ENCODE measurements at regions not wholly inside any gene's neighbourhood (a gene's known extent, or its start where the extent isn't known, plus 50 kb on each side); places are given as distances from the start of the nearest gene placed in this dataset.

DNA sequence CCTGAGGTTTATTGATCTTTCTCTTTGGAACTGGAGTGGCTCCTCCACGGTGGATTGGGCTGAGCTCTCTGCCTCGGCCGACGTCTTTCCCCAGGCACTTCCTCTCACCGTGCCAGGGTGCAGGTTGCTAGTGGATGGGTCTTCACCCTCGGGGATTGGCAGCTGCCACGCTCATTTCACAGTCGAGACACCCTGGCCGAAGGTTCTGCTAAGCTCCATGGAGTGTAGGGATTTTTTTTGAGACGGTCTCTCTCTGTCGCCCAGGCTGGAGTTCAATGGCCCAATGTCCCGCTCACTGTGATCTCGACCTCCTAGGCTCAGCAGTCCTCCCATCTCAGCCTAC lies 280.8 kb downstream of the SEC14L1 start:
- no peak overlapping the region for H3K56ac ChIP-seq (replicated peaks; ENCODE audit: insufficient read length, low read depth, low read length)
- peak overlapping the region; percentile 30 to 58; a peak in 3 of 4 replicates for H3K4me2 ChIP-seq (ENCODE audit: insufficient read depth in 1 of 2, low read depth in 2 of 2, low read length in 2 of 2)
- H4K91ac ChIP-seq (replicated peaks; ENCODE audit: insufficient read length, low read length): peak overlapping the region; percentile 12
- no peak overlapping the region for H2AK5ac ChIP-seq (ENCODE audit: low read depth, low read length)
- no peaks in the 10 kb centered on the region for H3K36me3 ChIP-seq (ENCODE audit: control insufficient read depth in 2 of 4, insufficient read depth in 4 of 4, low read length in 3 of 4)
- no peak overlapping the region for H3K14ac ChIP-seq (ENCODE audit: insufficient read length)
- H3K79me1 ChIP-seq (ENCODE audit: low read depth, low read length): peaks cover 22% of the 10 kb centered on the region
- peaks cover 7 to 54% (median 47%) of the 10 kb centered on the region in 4 experiments for H3K4me1 ChIP-seq (replicated peaks in 1 of 4; ENCODE audit: control insufficient read depth in 3 of 4, insufficient read depth in 4 of 4, low read length in 3 of 4)
- no peak for FAIRE-seq
- POLR2A ChIA-PET (ENCODE audit: partially characterized antibody): interaction anchor here (1.0 to 3.5 kb wide), 9 partner anchors 9 to 80 kb away, joined by 3 to 16 read pairs (median 3); no protein-coding TSS in a partner anchor
- H3K27ac ChIP-seq (ENCODE audit: low read depth, low read length): peak overlapping the region; percentile 70
- peak overlapping the region; percentile 88 for H3K18ac ChIP-seq (ENCODE audit: extremely low read depth, low read length)
- no peak overlapping the region for H3K23ac ChIP-seq (ENCODE audit: insufficient read length)
- H4K5ac ChIP-seq (ENCODE audit: insufficient read length, low read depth, low read length): peak overlapping the region; percentile 48
- no peak overlapping the region for H2AFZ ChIP-seq (ENCODE audit: low read length)
- peak overlapping the region in 1 of 4 experiments; percentile 3; a peak in 1 of 8 replicates for H3K4me3 ChIP-seq (ENCODE audit: extremely low read depth in 1 of 4, insufficient read depth in 2 of 4, low read depth in 3 of 4, low read length in 4 of 4)
- no peak overlapping the region for H3K9ac ChIP-seq (replicated peaks in 1 of 4; ENCODE audit: extremely low read depth in 1 of 4, low read depth in 3 of 4, low read length in 3 of 4)
- CTCF ChIA-PET (ENCODE audit: partially characterized antibody): interaction anchor here (1.3 to 39.2 kb wide), 7 partner anchors 8 to 73 kb away, joined by 4 to 512 read pairs (median 6); no protein-coding TSS in a partner anchor
- H2BK5ac ChIP-seq (ENCODE audit: low read depth, low read length): peak overlapping the region; percentile 93
- peak overlapping the region; percentile 83; the same call in 1 of the 2 replicates for H2BK15ac ChIP-seq (ENCODE audit: low read length)
- H3K23me2 ChIP-seq (ENCODE audit: low read depth, low read length): no peaks in the 10 kb centered on the region
- WGBS, 2 experiments (ENCODE audit: extremely low coverage in 1 of 2, insufficient coverage in 1 of 2, insufficient read length in 1 of 2, insufficient replicate concordance in 2 of 2, low coverage in 1 of 2, low lambda C conversion rate in 2 of 2, missing lambda C conversion rate in 1 of 2): 73% methylated on average over 13 of the region's 13 CpGs; no CpG with 5 or more reads in 1 of the 2 experiments
- H2BK12ac ChIP-seq (ENCODE audit: low read depth, low read length): peak overlapping the region; percentile 86
- H4K20me1 ChIP-seq (replicated peaks in 1 of 2; ENCODE audit: control insufficient read depth in 1 of 2, insufficient read depth in 2 of 2, low read length in 2 of 2): peaks cover 13 to 14% of the 10 kb centered on the region in 2 experiments
- no peak for DNase-seq (ENCODE audit: low read depth in 1 of 2, low spot score in 2 of 2)
- H3K9me3 ChIP-seq (ENCODE audit: insufficient read depth in 2 of 2, low read depth in 1 of 2, low read length in 1 of 2): no peaks in the 10 kb centered on the region
- H4K8ac ChIP-seq (ENCODE audit: extremely low read depth, insufficient read depth, low read length): no peak overlapping the region
- 0 out of 2 replicates have a peak overlapping the region, but pooled peaks have one; percentile 34 for H2BK20ac ChIP-seq (ENCODE audit: low read length)
- H2BK120ac ChIP-seq (replicated peaks; ENCODE audit: low read depth, low read length): no peak overlapping the region
- no peaks in the 10 kb centered on the region for H3K27me3 ChIP-seq (replicated peaks in 1 of 4; ENCODE audit: control insufficient read depth in 3 of 4, extremely low read depth in 1 of 4, insufficient read depth in 3 of 4, low read length in 3 of 4)
- peaks cover 0 to 56% of the 10 kb centered on the region in 2 experiments; a peak in 2 of 4 replicates for H3K79me2 ChIP-seq (ENCODE audit: control insufficient read depth in 1 of 2, insufficient read depth in 2 of 2, low read length in 2 of 2)
- H3K4ac ChIP-seq (replicated peaks; ENCODE audit: insufficient read length, low read depth, low read length): no peak overlapping the region
- TF ChIP-seq, protein P1, sequence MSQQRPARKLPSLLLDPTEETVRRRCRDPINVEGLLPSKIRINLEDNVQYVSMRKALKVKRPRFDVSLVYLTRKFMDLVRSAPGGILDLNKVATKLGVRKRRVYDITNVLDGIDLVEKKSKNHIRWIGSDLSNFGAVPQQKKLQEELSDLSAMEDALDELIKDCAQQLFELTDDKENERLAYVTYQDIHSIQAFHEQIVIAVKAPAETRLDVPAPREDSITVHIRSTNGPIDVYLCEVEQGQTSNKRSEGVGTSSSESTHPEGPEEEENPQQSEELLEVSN (IDR thresholded peaks at IDR 0.05): no peak
- TF ChIP-seq EZH2 (IDR thresholded peaks at IDR 0.05; ENCODE audit: low read depth, low read length, severe bottlenecking) (no peak), KDM1A (IDR thresholded peaks at IDR 0.05; ENCODE audit: borderline replicate concordance, low read length) (no peak), SP2 (IDR thresholded peaks at IDR 0.05; ENCODE audit: low read length) (no peak), TCF12 (IDR thresholded peaks at IDR 0.05; ENCODE audit: low read depth, low read length) (no peak), RFX5 (IDR thresholded peaks at IDR 0.05; ENCODE audit: borderline replicate concordance, low read depth, low read length) (no peak), NANOG (IDR thresholded peaks at IDR 0.05; ENCODE audit: insufficient read depth, low read depth, low read length, poor library complexity, severe bottlenecking) (no peak), POLR2AphosphoS5 (IDR thresholded peaks at IDR 0.05; ENCODE audit: low read depth, low read length) (no peak), SP4 (IDR thresholded peaks at IDR 0.05; ENCODE audit: low read length) (no peak), TAF7 (optimal IDR thresholded peaks at IDR 0.05; ENCODE audit: borderline replicate concordance, low read depth, low read length) (no peak), RBBP5 (IDR thresholded peaks at IDR 0.05; ENCODE audit: borderline replicate concordance, low read depth, low read length) (no peak), TEAD4 (IDR thresholded peaks at IDR 0.05; ENCODE audit: low read depth, low read length) (no peak), RAD21 (IDR thresholded peaks at IDR 0.05 in 1 of 2, conservative IDR thresholded peaks at IDR 0.05 in 1 of 2; ENCODE audit: low read depth in 2 of 2, low read length in 2 of 2) (no peak)
